Testis (tissue), 2 donors: ENCODE measurements at regions not wholly inside any gene's neighbourhood (a gene's known extent, or its start where the extent isn't known, plus 50 kb on each side); places are given as distances from the start of the nearest gene placed in this dataset.

Source experiments
- DNase-seq: peaks from one replicate; pipeline ENCODE4 v3.0.0-alpha.2; 2019
- H3K27ac ChIP-seq, 2 donors: fragments of 200-600 bp; sonication (generic); one replicate each; pipeline ENCODE4 v1.5.1; 2019
- H3K27me3 ChIP-seq: fragments of 200-600 bp; sonication (generic); one replicate; pipeline ENCODE4 v1.5.1; 2019
- H3K36me3 ChIP-seq: fragments of 200-600 bp; sonication (generic); one replicate; pipeline ENCODE4 v1.5.1; 2017; ENCODE audit warnings: low read depth; ENCODE audit errors: missing control alignments
- H3K4me1 ChIP-seq: fragments of 200-600 bp; sonication (generic); one replicate; pipeline ENCODE4 v1.5.1; 2019
- H3K4me3 ChIP-seq, 2 donors: fragments of 200-600 bp; sonication (generic); one replicate each; pipeline ENCODE4 v1.5.1; 2017 to 2019
- H3K9me3 ChIP-seq: fragments of 200-600 bp; sonication (generic); one replicate; pipeline ENCODE4 v1.5.1; 2017
- CTCF ChIP-seq, 3 experiments: fragments of 450-650 bp in 2 of 3; fragments of 200-600 bp in 1 of 3; sonication (generic) in 1 of 3; IDR thresholded peaks; one replicate each; pipeline ENCODE4 v1.5.1; 2016 to 2019; ENCODE audit warnings: antibody characterized with exemption in 3 of 3, mild to moderate bottlenecking in 2 of 3, moderate library complexity in 1 of 3
- POLR2A ChIP-seq: fragments of 450-650 bp; IDR thresholded peaks from one replicate; pipeline ENCODE4 v1.6.1; 2017; ENCODE audit warnings: antibody characterized with exemption, mild to moderate bottlenecking, moderate library complexity
- WGBS, 2 donors: methylation state at CpG; one replicate each; pipeline ENCODE4 v1.1.5; 2018; 5-methylcytosine and 5-hydroxymethylcytosine counted together
- intact Hi-C: fragments of 100-400 bp; cut with DNase I; formaldehyde crosslinking; loops from one replicate; pipeline ENCODE4 v1.15.1; 2023; ENCODE audit warnings: low total_unique reads

- WGBS, 2 donors = 68 to 88% methylated on average over 12 of the region's 12 CpGs
- Histone ChIP-seq H3K9me3 (no peaks in the 10 kb centered on the region), H3K4me1 (no peaks in the 10 kb centered on the region), H3K27me3 (no peaks in the 10 kb centered on the region), H3K36me3 (no peaks in the 10 kb centered on the region), H3K4me3 (no peak overlapping the region), H3K27ac (no peak overlapping the region)
- DNase-seq = no peak
- no peak for TF ChIP-seq POLR2A
- TF ChIP-seq CTCF (IDR thresholded peaks at IDR 0.05) = no peak
- intact Hi-C loops = no loop called here
Observed at GRCh38 chr2:5923957-5924945, 232.1 kb downstream of the SOX11 start.

GRCh38 chr2:5925604-5926003 lies 233.4 kb downstream of the SOX11 start:
- Histone ChIP-seq H3K4me3 (no peak overlapping the region), H3K27me3 (no peaks in the 10 kb centered on the region), H3K36me3 (no peaks in the 10 kb centered on the region), H3K9me3 (no peaks in the 10 kb centered on the region), H3K27ac (no peak overlapping the region), H3K4me1 (no peaks in the 10 kb centered on the region)
- 87 to 88% methylated on average over 4 of the region's 4 CpGs for WGBS, 2 donors
- intact Hi-C loops = no loop called here
- TF ChIP-seq CTCF (IDR thresholded peaks at IDR 0.05) (no peak), POLR2A (no peak)
- DNase-seq = no peak

GRCh38 chr2:5926871-5927512 lies 234.8 kb downstream of the SOX11 start:
- no peak overlapping the region for H3K27ac ChIP-seq
- WGBS, 2 donors = 59 to 66% methylated on average over 6 of the region's 6 CpGs
- no peaks in the 10 kb centered on the region for H3K9me3 ChIP-seq
- H3K27me3 ChIP-seq = no peaks in the 10 kb centered on the region
- TF ChIP-seq CTCF (IDR thresholded peaks at IDR 0.05) (no peak), POLR2A (no peak)
- intact Hi-C loops = no loop called here
- no peaks in the 10 kb centered on the region for H3K4me1 ChIP-seq
- no peak for DNase-seq
- H3K36me3 ChIP-seq = no peaks in the 10 kb centered on the region
- H3K4me3 ChIP-seq = no peak overlapping the region

- 36 to 64% methylated on average over 9 to 25 of the region's 25 CpGs for WGBS, 2 donors
- TF ChIP-seq CTCF (IDR thresholded peaks at IDR 0.05) = no peak
- no peak for TF ChIP-seq POLR2A
- intact Hi-C loops = no loop called here
- no peaks in the 10 kb centered on the region for H3K9me3 ChIP-seq
- H3K36me3 ChIP-seq = no peaks in the 10 kb centered on the region
- H3K4me1 ChIP-seq = no peaks in the 10 kb centered on the region
- no peaks in the 10 kb centered on the region for H3K27me3 ChIP-seq
- no peak overlapping the region for H3K4me3 ChIP-seq
- H3K27ac ChIP-seq = no peak overlapping the region
- no peak for DNase-seq
Observed at GRCh38 chr2:5932556-5933469, 240.6 kb downstream of the SOX11 start.
